NOMO-1 treated with DMSO at 0.1 percent for 48 hours (cell line): ENCODE measurements at regions not wholly inside any gene's neighbourhood (a gene's known extent, or its start where the extent isn't known, plus 50 kb on each side); places are given as distances from the start of the nearest gene placed in this dataset.

ENCODE experiments used
- DNase-seq: peaks from one replicate; lab custom pipeline; 2025; ENCODE audit not compliant: unreplicated experiment; lab: John Stamatoyannopoulos, UW

GRCh38 chr13:21316376-21316775 lies 139.9 kb downstream of the MRPL57 start:
- DNase-seq = no peak

- DNase-seq = no peak
Measured at GRCh38 chr13:21318891-21319532, 140.1 kb downstream of the ZDHHC20 start.

- no peak for DNase-seq
Measured at GRCh38 chr13:21319869-21320641, 139.0 kb downstream of the ZDHHC20 start.

- DNase-seq = no peak
Measured at GRCh38 chr13:21320642-21321034, 138.5 kb downstream of the ZDHHC20 start.

- DNase-seq = no peak
Measured at GRCh38 chr13:21321269-21321668, 137.8 kb downstream of the ZDHHC20 start.

GRCh38 chr13:21322327-21322965 lies 136.7 kb downstream of the ZDHHC20 start:
- no peak for DNase-seq
